ENCODE measurements at regions not wholly inside any gene's neighbourhood (a gene's known extent, or its start where the extent isn't known, plus 50 kb on each side); places are given as distances from the start of the nearest gene placed in this dataset.

DNA sequence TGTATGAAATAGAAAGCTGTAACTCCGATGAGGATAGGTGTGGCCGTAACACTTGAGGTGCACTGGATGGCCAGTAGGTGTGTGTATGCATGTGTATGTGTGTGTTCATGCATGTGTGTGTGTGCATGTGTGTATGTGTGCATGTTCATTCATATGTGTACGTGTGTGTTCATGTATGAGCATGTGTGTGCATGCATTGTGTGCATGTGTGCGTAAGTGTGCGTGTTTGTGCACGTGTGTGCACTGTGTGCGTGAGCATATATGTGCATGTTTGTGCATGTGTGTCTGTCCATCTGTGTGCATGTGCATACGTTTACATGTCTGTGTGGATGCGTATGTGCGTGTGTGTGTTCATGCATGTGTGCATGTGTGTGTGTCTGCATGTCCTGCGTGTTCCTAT lies 145.5 kb downstream of the C16orf95 start:
- TF ChIP-seq POLR2AphosphoS5 (IDR thresholded peaks at IDR 0.05; ENCODE audit: insufficient read depth in 1 of 2, low read depth in 1 of 2) (no peak), POLR2A (IDR thresholded peaks at IDR 0.05) (no peak)
- TF ChIP-seq, protein P1, sequence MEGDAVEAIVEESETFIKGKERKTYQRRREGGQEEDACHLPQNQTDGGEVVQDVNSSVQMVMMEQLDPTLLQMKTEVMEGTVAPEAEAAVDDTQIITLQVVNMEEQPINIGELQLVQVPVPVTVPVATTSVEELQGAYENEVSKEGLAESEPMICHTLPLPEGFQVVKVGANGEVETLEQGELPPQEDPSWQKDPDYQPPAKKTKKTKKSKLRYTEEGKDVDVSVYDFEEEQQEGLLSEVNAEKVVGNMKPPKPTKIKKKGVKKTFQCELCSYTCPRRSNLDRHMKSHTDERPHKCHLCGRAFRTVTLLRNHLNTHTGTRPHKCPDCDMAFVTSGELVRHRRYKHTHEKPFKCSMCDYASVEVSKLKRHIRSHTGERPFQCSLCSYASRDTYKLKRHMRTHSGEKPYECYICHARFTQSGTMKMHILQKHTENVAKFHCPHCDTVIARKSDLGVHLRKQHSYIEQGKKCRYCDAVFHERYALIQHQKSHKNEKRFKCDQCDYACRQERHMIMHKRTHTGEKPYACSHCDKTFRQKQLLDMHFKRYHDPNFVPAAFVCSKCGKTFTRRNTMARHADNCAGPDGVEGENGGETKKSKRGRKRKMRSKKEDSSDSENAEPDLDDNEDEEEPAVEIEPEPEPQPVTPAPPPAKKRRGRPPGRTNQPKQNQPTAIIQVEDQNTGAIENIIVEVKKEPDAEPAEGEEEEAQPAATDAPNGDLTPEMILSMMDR (IDR thresholded peaks at IDR 0.05), result no peak

All from vagina (tissue), 2 donors.